Mesendoderm (in vitro differentiated cells): ENCODE measurements at regions not wholly inside any gene's neighbourhood (a gene's known extent, or its start where the extent isn't known, plus 50 kb on each side); places are given as distances from the start of the nearest gene placed in this dataset.
A peak's percentile ranks its signal among the peaks of the same experiment; 100 is the strongest.

Experiments used
- DNase-seq: peaks from one replicate; pipeline ENCODE4 v3.0.0; 2013
- H2AK5ac ChIP-seq: 2 replicates; pipeline ENCODE4 v1.6.1; 2013; ENCODE audit warnings: low read length, inconsistent platforms
- H2BK120ac ChIP-seq: 2 replicates; pipeline ENCODE4 v1.6.1; 2013; ENCODE audit warnings: low read depth, mild to moderate bottlenecking, low read length, moderate library complexity, mixed read lengths
- H2BK15ac ChIP-seq: replicated peaks from 2 replicates; pipeline ENCODE4 v1.6.1; 2013; ENCODE audit warnings: low read depth, mild to moderate bottlenecking, moderate library complexity
- H2BK5ac ChIP-seq: 2 replicates; pipeline ENCODE4 v1.6.1; 2013; ENCODE audit warnings: low read length, inconsistent platforms
- H3K18ac ChIP-seq: 2 replicates; pipeline ENCODE4 v1.6.1; 2013; ENCODE audit warnings: mild to moderate bottlenecking, low read length, mixed read lengths
- H3K23ac ChIP-seq: one replicate; pipeline ENCODE4 v1.6.1; 2013; ENCODE audit warnings: low read length
- H3K27ac ChIP-seq: 2 replicates; pipeline ENCODE4 v1.5.1; 2013; ENCODE audit warnings: low read depth, mild to moderate bottlenecking, inconsistent platforms, low read length, moderate library complexity
- H3K27me3 ChIP-seq: 2 replicates; pipeline ENCODE4 v1.6.1; 2013; ENCODE audit warnings: low read length, control low read depth, mild to moderate bottlenecking, inconsistent platforms; ENCODE audit not compliant: insufficient read depth, poor library complexity
- H3K36me3 ChIP-seq: 2 replicates; pipeline ENCODE4 v1.6.1; 2013; ENCODE audit warnings: low read length, inconsistent platforms; ENCODE audit not compliant: control insufficient read depth, insufficient read depth
- H3K4ac ChIP-seq: one replicate; pipeline ENCODE4 v1.6.1; 2013; ENCODE audit warnings: low read depth, mild to moderate bottlenecking, low read length, moderate library complexity
- H3K4me1 ChIP-seq: 2 replicates; pipeline ENCODE4 v1.6.1; 2013; ENCODE audit warnings: low read depth, low read length, inconsistent platforms; ENCODE audit not compliant: control insufficient read depth
- H3K4me2 ChIP-seq: 2 replicates; pipeline ENCODE4 v1.6.1; 2013; ENCODE audit warnings: low read length
- H3K4me3 ChIP-seq: 2 replicates; pipeline ENCODE4 v1.5.1; 2013; ENCODE audit warnings: mild to moderate bottlenecking, low read length
- H3K56ac ChIP-seq: one replicate; pipeline ENCODE4 v1.6.1; 2013; ENCODE audit warnings: low read length
- H3K79me1 ChIP-seq: 2 replicates; pipeline ENCODE4 v1.6.1; 2013; ENCODE audit warnings: low read length, inconsistent platforms
- H3K79me2 ChIP-seq: 2 replicates; pipeline ENCODE4 v1.6.1; 2013; ENCODE audit warnings: mild to moderate bottlenecking, low read length; ENCODE audit not compliant: control insufficient read depth, insufficient read depth
- H3K9ac ChIP-seq: 2 replicates; pipeline ENCODE4 v1.6.1; 2013; ENCODE audit warnings: low read length, inconsistent platforms
- H4K5ac ChIP-seq: one replicate; pipeline ENCODE4 v1.6.1; 2013; ENCODE audit warnings: low read length
- H4K8ac ChIP-seq: one replicate; pipeline ENCODE4 v1.6.1; 2013; ENCODE audit warnings: low read depth, mild to moderate bottlenecking, control low read depth, low read length, moderate library complexity
- WGBS: extraction: QIAGEN DNeasy Blood & Tissue Kit; methylation state at CpG from one replicate; pipeline ENCODE4 v1.1.7; 2013; ENCODE audit warnings: low lambda C conversion rate, missing lambda C conversion rate; ENCODE audit not compliant: insufficient coverage; ENCODE audit errors: extremely low coverage; 5-methylcytosine and 5-hydroxymethylcytosine counted together

DNA sequence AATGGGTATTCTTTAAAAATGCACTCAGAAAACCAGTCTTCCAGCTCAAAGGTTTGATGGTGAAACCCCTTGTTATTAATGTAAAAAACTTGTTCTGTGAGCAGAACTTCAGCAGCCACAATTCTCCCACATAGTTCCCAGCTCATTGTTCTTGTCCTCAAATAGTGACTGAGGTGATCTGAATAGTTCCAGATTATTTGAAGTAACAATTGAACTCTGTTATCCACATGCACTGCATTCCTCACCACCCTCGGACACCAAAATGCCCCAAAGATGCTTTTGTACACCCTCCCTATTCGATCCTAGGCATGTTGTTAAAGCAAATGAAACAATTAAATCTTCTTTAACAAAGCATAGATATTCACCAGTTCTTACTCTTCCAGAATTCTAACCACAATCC, 2186.8 kb upstream of the CELF4 start:
- H4K5ac ChIP-seq, result no peak overlapping the region
- no peak overlapping the region for H3K27ac ChIP-seq
- H4K8ac ChIP-seq, result peak overlapping the region; percentile 86

GRCh38 chr18:39751921-39752320, 2186.3 kb upstream of the CELF4 start:
- no peak overlapping the region for H3K18ac ChIP-seq
- no peak for DNase-seq
- H4K5ac ChIP-seq, result no peak overlapping the region
- H3K79me2 ChIP-seq, result no peaks in the 10 kb centered on the region
- no peaks in the 10 kb centered on the region for H3K79me1 ChIP-seq
- no peak overlapping the region for H2BK120ac ChIP-seq
- no peak overlapping the region for H2BK5ac ChIP-seq
- no peak overlapping the region for H2AK5ac ChIP-seq
- no peak overlapping the region for H3K9ac ChIP-seq
- no peak overlapping the region for H3K4ac ChIP-seq
- no peak overlapping the region for H3K4me2 ChIP-seq
- no peaks in the 10 kb centered on the region for H3K4me1 ChIP-seq
- H3K36me3 ChIP-seq, result no peaks in the 10 kb centered on the region
- H3K4me3 ChIP-seq, result no peak overlapping the region
- H3K27ac ChIP-seq, result no peak overlapping the region
- no peak overlapping the region for H2BK15ac ChIP-seq
- no peak overlapping the region for H3K56ac ChIP-seq
- no CpG with 5 or more reads among the region's 4 CpGs for WGBS
- no peak overlapping the region for H3K23ac ChIP-seq
- no peak overlapping the region for H4K8ac ChIP-seq
- H3K27me3 ChIP-seq, result no peaks in the 10 kb centered on the region

More for the DNA sequence above, 2186.8 kb upstream of the CELF4 start:
- no peaks in the 10 kb centered on the region for H3K36me3 ChIP-seq
- no peaks in the 10 kb centered on the region for H3K79me2 ChIP-seq
- no peak overlapping the region for H2BK120ac ChIP-seq
- DNase-seq, result no peak
- no peak overlapping the region for H3K23ac ChIP-seq
- H3K18ac ChIP-seq, result no peak overlapping the region
- H3K4ac ChIP-seq, result no peak overlapping the region
- no CpG with 5 or more reads among the region's 2 CpGs for WGBS
- no peak overlapping the region for H2AK5ac ChIP-seq
- H3K4me2 ChIP-seq, result no peak overlapping the region
- no peak overlapping the region for H3K56ac ChIP-seq
- H3K27me3 ChIP-seq, result no peaks in the 10 kb centered on the region
- no peak overlapping the region for H3K9ac ChIP-seq
- no peak overlapping the region for H3K4me3 ChIP-seq
- H2BK5ac ChIP-seq, result no peak overlapping the region
- no peaks in the 10 kb centered on the region for H3K79me1 ChIP-seq
- H2BK15ac ChIP-seq, result no peak overlapping the region
- H3K4me1 ChIP-seq, result no peaks in the 10 kb centered on the region

DNA sequence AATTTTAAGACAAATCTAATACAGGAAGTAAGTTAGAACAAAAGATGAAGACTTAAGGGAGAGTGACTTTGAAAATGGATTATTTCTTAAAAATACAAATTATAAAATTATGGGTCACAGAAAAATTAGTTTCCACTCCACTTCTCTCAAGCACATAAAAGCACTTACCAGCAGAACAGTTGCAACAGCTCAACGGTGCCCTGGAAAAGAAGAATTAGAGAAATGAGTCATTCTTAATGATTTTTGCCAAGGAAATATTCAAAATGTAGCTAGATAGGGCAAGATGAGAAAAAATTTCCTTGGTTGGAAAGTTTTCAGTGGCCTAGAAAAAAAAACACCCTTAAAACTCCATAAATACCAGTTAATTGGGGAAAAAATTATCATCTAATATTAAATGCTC, 2185.6 kb upstream of the CELF4 start:
- Histone ChIP-seq H4K8ac (no peak overlapping the region), H2BK15ac (no peak overlapping the region), H3K23ac (no peak overlapping the region), H3K27me3 (no peaks in the 10 kb centered on the region), H3K56ac (no peak overlapping the region), H4K5ac (no peak overlapping the region), H2AK5ac (no peak overlapping the region), H2BK5ac (no peak overlapping the region), H3K4me1 (no peaks in the 10 kb centered on the region), H3K79me1 (no peaks in the 10 kb centered on the region), H3K36me3 (no peaks in the 10 kb centered on the region), H3K27ac (no peak overlapping the region), H3K18ac (no peak overlapping the region), H3K79me2 (no peaks in the 10 kb centered on the region), H2BK120ac (no peak overlapping the region), H3K4me3 (no peak overlapping the region), H3K4ac (no peak overlapping the region), H3K9ac (no peak overlapping the region), H3K4me2 (no peak overlapping the region)
- no CpG with 5 or more reads among the region's 1 CpG for WGBS
- DNase-seq, result no peak

GRCh38 chr18:39749154-39749553, 2183.6 kb upstream of the CELF4 start:
- Histone ChIP-seq H3K27me3 (no peaks in the 10 kb centered on the region), H4K5ac (no peak overlapping the region), H4K8ac (no peak overlapping the region), H2AK5ac (no peak overlapping the region), H2BK120ac (no peak overlapping the region), H3K4ac (no peak overlapping the region), H3K36me3 (no peaks in the 10 kb centered on the region), H2BK5ac (no peak overlapping the region), H3K23ac (no peak overlapping the region), H3K56ac (no peak overlapping the region), H2BK15ac (no peak overlapping the region), H3K79me1 (no peaks in the 10 kb centered on the region), H3K9ac (no peak overlapping the region), H3K4me3 (no peak overlapping the region), H3K4me1 (no peaks in the 10 kb centered on the region), H3K27ac (no peak overlapping the region), H3K4me2 (no peak overlapping the region), H3K79me2 (no peaks in the 10 kb centered on the region), H3K18ac (no peak overlapping the region)
- no CpG with 5 or more reads among the region's 2 CpGs for WGBS
- DNase-seq, result no peak

GRCh38 chr18:39748727-39749126, 2183.1 kb upstream of the CELF4 start:
- no CpG with 5 or more reads among the region's 2 CpGs for whole genome bisulfite sequencing
- Histone ChIP-seq H3K4me1 (no peaks in the 10 kb centered on the region), H3K4me2 (no peak overlapping the region), H2BK120ac (no peak overlapping the region), H4K5ac (no peak overlapping the region), H3K36me3 (no peaks in the 10 kb centered on the region), H3K4me3 (no peak overlapping the region), H2BK15ac (no peak overlapping the region), H4K8ac (no peak overlapping the region), H3K79me2 (no peaks in the 10 kb centered on the region), H3K4ac (no peak overlapping the region), H3K18ac (no peak overlapping the region), H3K27ac (no peak overlapping the region), H3K56ac (no peak overlapping the region), H3K9ac (no peak overlapping the region), H2BK5ac (no peak overlapping the region), H3K23ac (no peak overlapping the region), H3K79me1 (no peaks in the 10 kb centered on the region), H2AK5ac (no peak overlapping the region), H3K27me3 (no peaks in the 10 kb centered on the region)
- no peak for DNase-seq

GRCh38 chr18:39746201-39746600, 2180.6 kb upstream of the CELF4 start:
- no peak overlapping the region for H2BK120ac ChIP-seq
- H3K18ac ChIP-seq, result no peak overlapping the region
- no peak overlapping the region for H2AK5ac ChIP-seq
- no peaks in the 10 kb centered on the region for H3K4me1 ChIP-seq
- no peak overlapping the region for H3K27ac ChIP-seq
- no peaks in the 10 kb centered on the region for H3K79me1 ChIP-seq
- no peak overlapping the region for H4K8ac ChIP-seq
- H3K79me2 ChIP-seq, result no peaks in the 10 kb centered on the region
- no peak overlapping the region for H2BK5ac ChIP-seq
- no peak for DNase-seq
- no peak overlapping the region for H3K4ac ChIP-seq
- H3K9ac ChIP-seq, result no peak overlapping the region
- H2BK15ac ChIP-seq, result no peak overlapping the region
- H3K4me3 ChIP-seq, result no peak overlapping the region
- H3K4me2 ChIP-seq, result no peak overlapping the region
- no peak overlapping the region for H3K23ac ChIP-seq
- H3K56ac ChIP-seq, result no peak overlapping the region
- no peak overlapping the region for H4K5ac ChIP-seq
- no peaks in the 10 kb centered on the region for H3K27me3 ChIP-seq
- WGBS, result no CpG with 5 or more reads among the region's 4 CpGs
- no peaks in the 10 kb centered on the region for H3K36me3 ChIP-seq
